Activated naive CD4-positive, alpha-beta T cell treated with anti-CD3 and anti-CD28 coated beads, Interleukin-2, amount 50 U/mL, for 24 hours (primary cell): ENCODE measurements at regions not wholly inside any gene's neighbourhood (a gene's known extent, or its start where the extent isn't known, plus 50 kb on each side); places are given as distances from the start of the nearest gene placed in this dataset.

Experiments used
- H3K27ac Mint-ChIP-seq: one replicate; pipeline ENCODE4 v1.8.0; 2021; ENCODE audit warnings: mild to moderate bottlenecking, mixed read lengths
- H3K27me3 Mint-ChIP-seq: one replicate; pipeline ENCODE4 v1.8.0; 2021; ENCODE audit warnings: mixed read lengths
- H3K36me3 Mint-ChIP-seq: one replicate; pipeline ENCODE4 v1.8.0; 2021; ENCODE audit warnings: mixed read lengths
- H3K4me1 Mint-ChIP-seq: one replicate; pipeline ENCODE4 v1.8.0; 2021; ENCODE audit warnings: mixed read lengths
- H3K4me3 Mint-ChIP-seq: one replicate; pipeline ENCODE4 v1.8.0; 2021; ENCODE audit warnings: mild to moderate bottlenecking, mixed read lengths
- H3K9me3 Mint-ChIP-seq: one replicate; pipeline ENCODE4 v1.8.0; 2021; ENCODE audit warnings: mixed read lengths

DNA sequence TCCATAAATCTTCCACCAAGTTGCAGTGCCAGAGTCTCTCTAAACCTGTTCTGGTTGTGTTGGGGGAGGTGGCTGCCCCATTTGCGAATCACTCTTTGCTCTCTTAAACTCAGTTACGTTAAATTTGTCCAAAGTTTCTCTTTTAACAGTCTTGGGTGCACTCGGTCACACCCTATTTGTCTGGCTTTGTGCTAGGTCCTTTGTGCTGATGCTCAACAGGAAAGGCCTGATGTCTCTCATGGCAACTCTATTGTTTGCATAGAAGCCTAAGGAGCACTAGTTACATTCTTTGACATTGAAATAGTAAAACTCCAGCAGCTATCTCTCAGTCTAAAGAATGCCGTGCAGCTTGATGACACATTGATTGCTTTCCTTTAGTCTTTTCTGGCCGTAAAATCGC lies 105.1 kb downstream of the TRMT11 start:
- H3K9me3 Mint-ChIP-seq, result no peaks in the 10 kb centered on the region
- H3K27ac Mint-ChIP-seq, result no peak overlapping the region
- H3K4me1 Mint-ChIP-seq, result no peaks in the 10 kb centered on the region
- H3K27me3 Mint-ChIP-seq, result no peaks in the 10 kb centered on the region
- H3K36me3 Mint-ChIP-seq, result peaks cover 11% of the 10 kb centered on the region
- no peak overlapping the region for H3K4me3 Mint-ChIP-seq

GRCh38 chr6:126093108-126093507 lies 106.8 kb downstream of the TRMT11 start:
- Mint-ChIP-seq H3K9me3 (no peaks in the 10 kb centered on the region), H3K36me3 (peaks cover 10% of the 10 kb centered on the region), H3K27me3 (no peaks in the 10 kb centered on the region), H3K27ac (no peak overlapping the region), H3K4me1 (no peaks in the 10 kb centered on the region), H3K4me3 (no peak overlapping the region)

GRCh38 chr6:126094411-126094810 lies 108.1 kb downstream of the TRMT11 start:
- Mint-ChIP-seq H3K4me1 (no peaks in the 10 kb centered on the region), H3K9me3 (no peaks in the 10 kb centered on the region), H3K4me3 (no peak overlapping the region), H3K27me3 (no peaks in the 10 kb centered on the region), H3K27ac (no peak overlapping the region), H3K36me3 (peaks cover 9% of the 10 kb centered on the region)

GRCh38 chr6:126100386-126100785 lies 114.0 kb downstream of the TRMT11 start:
- Mint-ChIP-seq H3K27ac (no peak overlapping the region), H3K36me3 (peaks cover 21% of the 10 kb centered on the region)

GRCh38 chr6:126102358-126102757 lies 116.0 kb downstream of the TRMT11 start:
- Mint-ChIP-seq H3K9me3 (no peaks in the 10 kb centered on the region), H3K27ac (no peak overlapping the region), H3K4me3 (no peak overlapping the region), H3K27me3 (no peaks in the 10 kb centered on the region), H3K4me1 (no peaks in the 10 kb centered on the region), H3K36me3 (peaks cover 21% of the 10 kb centered on the region)

More at GRCh38 chr6:126100386-126100785, 114.0 kb downstream of the TRMT11 start:
- Mint-ChIP-seq H3K4me3 (no peak overlapping the region), H3K9me3 (no peaks in the 10 kb centered on the region), H3K27me3 (no peaks in the 10 kb centered on the region), H3K4me1 (no peaks in the 10 kb centered on the region)

- H3K9me3 Mint-ChIP-seq, result no peaks in the 10 kb centered on the region
- H3K4me3 Mint-ChIP-seq, result no peak overlapping the region
- peaks cover 19% of the 10 kb centered on the region for H3K36me3 Mint-ChIP-seq
- no peak overlapping the region for H3K27ac Mint-ChIP-seq
- no peaks in the 10 kb centered on the region for H3K27me3 Mint-ChIP-seq
- H3K4me1 Mint-ChIP-seq, result no peaks in the 10 kb centered on the region
Measured at GRCh38 chr6:126103993-126104392, 117.7 kb downstream of the TRMT11 start.

GRCh38 chr6:126107475-126108166 lies 121.3 kb downstream of the TRMT11 start:
- H3K27me3 Mint-ChIP-seq, result no peaks in the 10 kb centered on the region
- H3K9me3 Mint-ChIP-seq, result no peaks in the 10 kb centered on the region
- H3K36me3 Mint-ChIP-seq, result peaks cover 12% of the 10 kb centered on the region
- H3K27ac Mint-ChIP-seq, result no peak overlapping the region
- no peaks in the 10 kb centered on the region for H3K4me1 Mint-ChIP-seq
- H3K4me3 Mint-ChIP-seq, result no peak overlapping the region

DNA sequence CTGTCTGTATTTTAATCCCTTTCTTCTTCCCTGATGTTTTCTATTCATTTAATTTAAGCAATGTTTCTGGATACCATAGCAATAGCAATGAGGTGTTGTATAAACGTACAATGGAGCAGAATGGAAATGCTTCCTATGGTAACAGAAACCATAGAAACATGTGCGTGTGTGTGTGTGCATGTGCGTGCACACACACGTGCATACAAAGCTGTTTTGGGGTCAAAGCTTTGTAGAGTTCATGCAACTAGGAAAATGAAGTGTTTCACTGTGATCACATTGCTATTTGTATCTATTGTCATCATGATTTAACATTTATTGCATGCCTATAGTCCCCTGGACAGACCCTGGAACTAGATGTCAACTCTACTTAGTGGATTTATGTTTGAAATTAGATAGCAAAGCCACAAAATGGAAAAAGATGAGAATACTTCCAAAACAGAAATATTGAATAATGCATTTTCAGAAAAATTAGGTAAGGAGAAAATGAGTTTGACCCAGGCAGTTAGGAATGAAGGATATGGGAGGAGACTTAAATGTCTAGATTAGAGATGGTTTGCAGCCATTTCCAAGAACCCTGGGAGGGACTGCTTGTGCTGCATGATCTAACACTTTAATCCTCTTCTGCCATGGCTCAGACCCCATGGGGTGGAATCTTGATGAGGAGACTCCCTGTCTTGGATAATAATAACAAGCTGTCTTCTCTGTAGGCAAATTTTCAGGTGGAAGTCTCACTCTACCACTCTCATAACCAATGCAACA lies 124.4 kb downstream of the TRMT11 start:
- Mint-ChIP-seq H3K27ac (no peak overlapping the region), H3K27me3 (no peaks in the 10 kb centered on the region), H3K4me3 (no peak overlapping the region), H3K36me3 (peaks cover 2% of the 10 kb centered on the region), H3K9me3 (no peaks in the 10 kb centered on the region), H3K4me1 (no peaks in the 10 kb centered on the region)

GRCh38 chr6:126111327-126111726 lies 125.0 kb downstream of the TRMT11 start:
- Mint-ChIP-seq H3K36me3 (peaks cover 2% of the 10 kb centered on the region), H3K27me3 (no peaks in the 10 kb centered on the region), H3K4me1 (no peaks in the 10 kb centered on the region), H3K4me3 (no peak overlapping the region), H3K9me3 (no peaks in the 10 kb centered on the region), H3K27ac (no peak overlapping the region)

DNA sequence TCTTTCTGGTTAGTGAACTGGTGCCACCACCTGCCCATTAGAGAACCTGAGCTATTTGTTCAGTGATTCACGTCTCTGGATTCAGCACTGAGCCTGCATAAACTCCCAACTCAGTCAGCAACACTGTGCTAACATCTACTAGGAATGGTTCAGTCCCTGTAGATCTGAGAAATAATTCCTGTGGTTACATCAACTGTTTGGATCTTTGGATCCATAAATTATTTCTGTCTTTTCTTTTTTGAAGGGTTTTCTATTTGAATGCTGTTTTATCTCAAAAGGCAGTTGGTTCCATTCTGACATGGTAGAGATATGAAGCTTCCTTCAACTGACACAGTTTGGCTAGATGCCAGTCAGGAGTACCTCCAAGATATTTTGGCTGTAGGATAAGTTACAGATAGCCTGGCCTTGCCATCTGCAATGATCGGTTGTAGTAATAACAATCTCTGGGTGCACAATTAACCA lies 125.9 kb downstream of the TRMT11 start:
- H3K36me3 Mint-ChIP-seq, result peaks cover 2% of the 10 kb centered on the region
- no peaks in the 10 kb centered on the region for H3K27me3 Mint-ChIP-seq
- no peak overlapping the region for H3K4me3 Mint-ChIP-seq
- H3K27ac Mint-ChIP-seq, result no peak overlapping the region
- H3K9me3 Mint-ChIP-seq, result no peaks in the 10 kb centered on the region
- no peaks in the 10 kb centered on the region for H3K4me1 Mint-ChIP-seq

DNA sequence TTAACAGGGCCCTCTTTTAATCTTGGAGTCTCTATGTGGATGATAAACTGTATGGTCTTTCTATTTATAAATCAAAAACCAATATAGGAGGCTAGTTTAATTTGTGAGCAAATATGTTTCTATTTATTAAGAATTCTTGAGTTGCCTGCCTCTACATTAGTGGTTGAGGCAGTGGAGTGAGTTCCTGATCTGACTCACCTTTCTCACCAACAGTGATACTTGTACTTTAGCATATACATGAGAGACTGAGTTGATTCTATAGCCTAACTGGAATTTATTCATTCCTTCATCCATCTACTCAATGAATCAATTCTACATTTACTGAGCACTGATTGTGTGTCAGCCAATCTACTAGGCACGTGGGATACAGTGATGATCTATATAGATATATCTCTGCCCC lies 126.9 kb downstream of the TRMT11 start:
- Mint-ChIP-seq H3K9me3 (no peaks in the 10 kb centered on the region), H3K36me3 (peaks cover 2% of the 10 kb centered on the region), H3K4me3 (no peak overlapping the region), H3K27ac (no peak overlapping the region), H3K27me3 (no peaks in the 10 kb centered on the region), H3K4me1 (no peaks in the 10 kb centered on the region)

- no peaks in the 10 kb centered on the region for H3K9me3 Mint-ChIP-seq
- no peak overlapping the region for H3K27ac Mint-ChIP-seq
- H3K36me3 Mint-ChIP-seq, result peaks cover 3% of the 10 kb centered on the region
- no peak overlapping the region for H3K4me3 Mint-ChIP-seq
- H3K27me3 Mint-ChIP-seq, result no peaks in the 10 kb centered on the region
- no peaks in the 10 kb centered on the region for H3K4me1 Mint-ChIP-seq
Measured at GRCh38 chr6:126117251-126117650, 130.9 kb downstream of the TRMT11 start.

- no peaks in the 10 kb centered on the region for H3K9me3 Mint-ChIP-seq
Measured at GRCh38 chr6:126118058-126118755, 131.9 kb downstream of the TRMT11 start.

GRCh38 chr6:126118936-126119335 lies 132.6 kb downstream of the TRMT11 start:
- Mint-ChIP-seq H3K36me3 (peaks cover 1% of the 10 kb centered on the region), H3K27ac (no peak overlapping the region), H3K4me3 (no peak overlapping the region), H3K9me3 (no peaks in the 10 kb centered on the region), H3K4me1 (no peaks in the 10 kb centered on the region), H3K27me3 (no peaks in the 10 kb centered on the region)

More at GRCh38 chr6:126118058-126118755, 131.9 kb downstream of the TRMT11 start:
- Mint-ChIP-seq H3K4me3 (no peak overlapping the region), H3K27me3 (no peaks in the 10 kb centered on the region), H3K36me3 (peaks cover 2% of the 10 kb centered on the region), H3K4me1 (no peaks in the 10 kb centered on the region), H3K27ac (no peak overlapping the region)

GRCh38 chr6:126123226-126123625 lies 136.9 kb downstream of the TRMT11 start:
- H3K27ac Mint-ChIP-seq, result no peak overlapping the region
- H3K4me3 Mint-ChIP-seq, result no peak overlapping the region
- H3K27me3 Mint-ChIP-seq, result no peaks in the 10 kb centered on the region
- peaks cover 7% of the 10 kb centered on the region for H3K36me3 Mint-ChIP-seq
- no peaks in the 10 kb centered on the region for H3K9me3 Mint-ChIP-seq
- no peaks in the 10 kb centered on the region for H3K4me1 Mint-ChIP-seq

DNA sequence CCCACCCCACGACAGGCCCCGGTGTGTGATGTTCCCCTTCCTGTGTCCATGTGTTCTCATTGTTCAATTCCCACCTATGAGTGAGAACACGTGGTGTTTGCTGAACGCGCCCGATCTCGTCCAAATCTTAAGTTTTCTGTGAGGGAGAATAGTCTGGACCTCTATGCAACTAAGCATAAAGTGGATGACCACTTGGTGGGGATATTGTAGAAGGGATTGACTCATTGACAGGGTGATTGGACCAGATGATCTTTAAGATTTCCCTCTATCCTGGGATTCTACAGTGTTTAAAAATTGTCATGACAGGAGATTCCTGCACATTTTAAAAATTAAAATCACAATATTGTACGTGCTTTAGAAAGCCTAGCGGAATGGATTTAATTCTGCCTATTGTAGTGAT lies 141.3 kb downstream of the TRMT11 start:
- no peaks in the 10 kb centered on the region for H3K27me3 Mint-ChIP-seq
- no peak overlapping the region for H3K27ac Mint-ChIP-seq
- H3K36me3 Mint-ChIP-seq, result peaks cover 24% of the 10 kb centered on the region

More for the DNA sequence above, 141.3 kb downstream of the TRMT11 start:
- no peaks in the 10 kb centered on the region for H3K9me3 Mint-ChIP-seq
- H3K4me3 Mint-ChIP-seq, result no peak overlapping the region
- no peaks in the 10 kb centered on the region for H3K4me1 Mint-ChIP-seq
